ENCODE measurements at regions not wholly inside any gene's neighbourhood (a gene's known extent, or its start where the extent isn't known, plus 50 kb on each side); places are given as distances from the start of the nearest gene placed in this dataset.

GRCh38 chr12:28065889-28066630 lies 93.5 kb upstream of the PTHLH start:
- no peak overlapping the region for H3K4me3 ChIP-seq (ENCODE audit: low read depth, low read length, poor library complexity, severe bottlenecking)
- intact Hi-C loops (cut with micrococcal nuclease; ENCODE audit: unreplicated experiment) = no loop called here
- H3K36me3 ChIP-seq (ENCODE audit: insufficient read depth, low read length) = no peaks in the 10 kb centered on the region
- TF ChIP-seq, protein P1, sequence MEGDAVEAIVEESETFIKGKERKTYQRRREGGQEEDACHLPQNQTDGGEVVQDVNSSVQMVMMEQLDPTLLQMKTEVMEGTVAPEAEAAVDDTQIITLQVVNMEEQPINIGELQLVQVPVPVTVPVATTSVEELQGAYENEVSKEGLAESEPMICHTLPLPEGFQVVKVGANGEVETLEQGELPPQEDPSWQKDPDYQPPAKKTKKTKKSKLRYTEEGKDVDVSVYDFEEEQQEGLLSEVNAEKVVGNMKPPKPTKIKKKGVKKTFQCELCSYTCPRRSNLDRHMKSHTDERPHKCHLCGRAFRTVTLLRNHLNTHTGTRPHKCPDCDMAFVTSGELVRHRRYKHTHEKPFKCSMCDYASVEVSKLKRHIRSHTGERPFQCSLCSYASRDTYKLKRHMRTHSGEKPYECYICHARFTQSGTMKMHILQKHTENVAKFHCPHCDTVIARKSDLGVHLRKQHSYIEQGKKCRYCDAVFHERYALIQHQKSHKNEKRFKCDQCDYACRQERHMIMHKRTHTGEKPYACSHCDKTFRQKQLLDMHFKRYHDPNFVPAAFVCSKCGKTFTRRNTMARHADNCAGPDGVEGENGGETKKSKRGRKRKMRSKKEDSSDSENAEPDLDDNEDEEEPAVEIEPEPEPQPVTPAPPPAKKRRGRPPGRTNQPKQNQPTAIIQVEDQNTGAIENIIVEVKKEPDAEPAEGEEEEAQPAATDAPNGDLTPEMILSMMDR (conservative IDR thresholded peaks at IDR 0.05; ENCODE audit: low read length) = no peak
- TF ChIP-seq EZH2phosphoT487 (IDR thresholded peaks at IDR 0.05; ENCODE audit: borderline replicate concordance, low read depth, low read length) = no peak
- H3K27ac ChIP-seq (ENCODE audit: low read depth, low read length, poor library complexity, severe bottlenecking) = no peak overlapping the region
- H3K79me2 ChIP-seq (ENCODE audit: insufficient read depth, low read depth, low read length) = no peaks in the 10 kb centered on the region
- H3K4me1 ChIP-seq (ENCODE audit: insufficient read depth, low read length, poor library complexity, severe bottlenecking) = no peaks in the 10 kb centered on the region
- DNase-seq (ENCODE audit: low spot score) = no peak
- no peaks in the 10 kb centered on the region for H3K9me3 ChIP-seq (ENCODE audit: low read length)
- H2AFZ ChIP-seq (ENCODE audit: low read length) = no peak overlapping the region
- CTCF ChIA-PET (ENCODE audit: unreplicated experiment) = no interaction called here
- no TSS peak for BruUV-seq (replicated peaks)
- no peaks in the 10 kb centered on the region for H4K20me1 ChIP-seq (ENCODE audit: insufficient read depth, low read length)
- H3K9me2 ChIP-seq (ENCODE audit: insufficient read depth, low read length) = no peaks in the 10 kb centered on the region
- no peak overlapping the region for H3K4me2 ChIP-seq (ENCODE audit: low read length)
- POLR2A ChIA-PET = interaction anchor here (0.6 to 0.7 kb wide), 2 partner anchors 919 to 1163 kb away, joined by 3 read pairs; no protein-coding TSS in a partner anchor

DNA sequence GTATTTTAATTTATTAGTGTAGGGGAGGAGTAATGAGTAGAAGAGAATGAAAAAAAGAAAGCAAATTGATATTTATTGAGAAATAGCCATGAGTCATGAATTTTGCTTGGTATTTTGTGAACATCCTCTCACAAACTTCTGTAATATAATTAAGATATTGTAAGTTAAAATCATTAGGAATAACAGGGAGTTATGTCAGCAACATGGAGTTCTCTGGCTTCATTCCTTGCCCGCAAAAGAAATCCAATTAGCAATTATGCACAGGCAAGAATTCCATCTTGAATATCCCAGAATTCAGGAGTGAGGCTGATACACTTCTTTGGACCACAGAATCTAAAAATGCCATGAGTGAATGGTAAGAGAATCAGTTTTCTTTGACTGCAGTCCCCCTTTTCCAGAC lies 94.3 kb upstream of the PTHLH start:
- no peak for DNase-seq (ENCODE audit: low spot score)
- Histone ChIP-seq H4K20me1 (ENCODE audit: insufficient read depth, low read length) (no peaks in the 10 kb centered on the region), H3K9me3 (ENCODE audit: low read length) (no peaks in the 10 kb centered on the region), H2AFZ (ENCODE audit: low read length) (no peak overlapping the region), H3K79me2 (ENCODE audit: insufficient read depth, low read depth, low read length) (no peaks in the 10 kb centered on the region), H3K27ac (ENCODE audit: low read depth, low read length, poor library complexity, severe bottlenecking) (no peak overlapping the region), H3K4me2 (ENCODE audit: low read length) (no peak overlapping the region), H3K36me3 (ENCODE audit: insufficient read depth, low read length) (no peaks in the 10 kb centered on the region), H3K4me3 (ENCODE audit: low read depth, low read length, poor library complexity, severe bottlenecking) (no peak overlapping the region), H3K4me1 (ENCODE audit: insufficient read depth, low read length, poor library complexity, severe bottlenecking) (no peaks in the 10 kb centered on the region), H3K9me2 (ENCODE audit: insufficient read depth, low read length) (no peaks in the 10 kb centered on the region)
- ChIA-PET POLR2A (no interaction called here), CTCF (ENCODE audit: unreplicated experiment) (no interaction called here)
- intact Hi-C loops (cut with micrococcal nuclease; ENCODE audit: unreplicated experiment) = no loop called here
- no TSS peak for BruUV-seq (replicated peaks)
- TF ChIP-seq, protein P1 (conservative IDR thresholded peaks at IDR 0.05; ENCODE audit: low read length) = no peak
- no peak for TF ChIP-seq EZH2phosphoT487 (IDR thresholded peaks at IDR 0.05; ENCODE audit: borderline replicate concordance, low read depth, low read length)

- no TSS peak for BruUV-seq (replicated peaks)
- Histone ChIP-seq H3K4me1 (ENCODE audit: insufficient read depth, low read length, poor library complexity, severe bottlenecking) (no peaks in the 10 kb centered on the region), H2AFZ (ENCODE audit: low read length) (no peak overlapping the region), H3K79me2 (ENCODE audit: insufficient read depth, low read depth, low read length) (no peaks in the 10 kb centered on the region), H3K9me2 (ENCODE audit: insufficient read depth, low read length) (no peaks in the 10 kb centered on the region), H3K4me2 (ENCODE audit: low read length) (no peak overlapping the region), H3K36me3 (ENCODE audit: insufficient read depth, low read length) (no peaks in the 10 kb centered on the region), H3K9me3 (ENCODE audit: low read length) (no peaks in the 10 kb centered on the region), H3K27ac (ENCODE audit: low read depth, low read length, poor library complexity, severe bottlenecking) (no peak overlapping the region), H3K4me3 (ENCODE audit: low read depth, low read length, poor library complexity, severe bottlenecking) (no peak overlapping the region), H4K20me1 (ENCODE audit: insufficient read depth, low read length) (no peaks in the 10 kb centered on the region)
- TF ChIP-seq, protein P1 (conservative IDR thresholded peaks at IDR 0.05; ENCODE audit: low read length) = no peak
- TF ChIP-seq EZH2phosphoT487 (IDR thresholded peaks at IDR 0.05; ENCODE audit: borderline replicate concordance, low read depth, low read length) = no peak
- ChIA-PET POLR2A (interaction anchor here (0.6 kb wide), 1 partner anchor 352 kb away, joined by 4 read pairs; no protein-coding TSS in a partner anchor), CTCF (ENCODE audit: unreplicated experiment) (no interaction called here)
- intact Hi-C loops (cut with micrococcal nuclease; ENCODE audit: unreplicated experiment) = no loop called here
- DNase-seq (ENCODE audit: low spot score) = no peak
Observed at GRCh38 chr12:28068467-28068866, 95.9 kb upstream of the PTHLH start.

All from OCI-LY7 (cell line).